HAP-1 (cell line): ENCODE measurements at regions not wholly inside any gene's neighbourhood (a gene's known extent, or its start where the extent isn't known, plus 50 kb on each side); places are given as distances from the start of the nearest gene placed in this dataset.

Experiments
- DNase-seq, 2 experiments: peaks; one replicate each; pipeline ENCODE4 v3.0.0-alpha.2; 2016 to 2020; ENCODE audit warnings: low spot score in 2 of 2
- H3K27me3 ChIP-seq: fragments of 250-450 bp; sonication (Bioruptor Pico); 2 replicates; pipeline ENCODE4 v1.5.1; 2020; ENCODE audit warnings: low read depth, mild to moderate bottlenecking, moderate library complexity
- H3K36me3 ChIP-seq: fragments of 250-450 bp; sonication (Bioruptor Pico); replicated peaks from 2 replicates; pipeline ENCODE4 v1.5.1; 2020; ENCODE audit warnings: mild to moderate bottlenecking
- H3K4me1 ChIP-seq: fragments of 250-450 bp; sonication (Bioruptor Pico); 2 replicates; pipeline ENCODE4 v1.5.1; 2020; ENCODE audit warnings: mild to moderate bottlenecking
- H3K4me3 ChIP-seq: fragments of 250-450 bp; sonication (Bioruptor Pico); 2 replicates; pipeline ENCODE4 v1.5.1; 2020; ENCODE audit warnings: mild to moderate bottlenecking, moderate library complexity
- H3K9me3 ChIP-seq: fragments of 250-450 bp; sonication (Bioruptor Pico); 2 replicates; pipeline ENCODE4 v1.5.1; 2020; ENCODE audit warnings: mild to moderate bottlenecking, moderate library complexity
- in situ Hi-C: fragments of 300-500 bp; cut with MboI; formaldehyde crosslinking; loops from 3 replicates; pipeline ENCODE4 v1.14.3; 2020; ENCODE audit warnings: low sequenced_read_pairs, inconsistent platforms, mixed read lengths

- no peak for DNase-seq
- in situ Hi-C loops: no loop called here
Measured at GRCh38 chr1:80778094-80778840, 1022.5 kb upstream of the ADGRL2 start.

DNA sequence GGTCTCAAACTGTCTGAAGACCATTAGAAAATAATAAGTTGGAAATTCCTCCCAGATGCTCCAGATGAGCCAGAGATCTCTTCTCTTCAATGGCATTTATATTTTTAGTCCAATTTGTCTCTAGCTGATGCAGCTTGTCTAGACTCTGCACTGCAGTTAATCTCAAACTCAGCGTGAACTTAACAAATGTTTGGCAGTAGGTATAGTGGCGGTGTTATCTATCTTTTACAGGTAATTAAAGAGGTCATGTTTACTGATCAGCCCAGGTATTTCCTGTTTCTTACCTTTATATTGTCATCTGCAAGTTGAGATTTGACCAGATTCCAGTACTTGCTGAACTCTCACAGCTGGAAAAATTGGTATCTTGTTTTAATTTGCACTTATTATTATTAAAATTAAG is 1024.5 kb upstream of the ADGRL2 start:
- no peak for DNase-seq
- no peaks in the 10 kb centered on the region for H3K9me3 ChIP-seq
- H3K27me3 ChIP-seq: no peaks in the 10 kb centered on the region
- no peak overlapping the region for H3K4me3 ChIP-seq
- peaks cover 7% of the 10 kb centered on the region for H3K4me1 ChIP-seq
- in situ Hi-C loops: no loop called here
- no peaks in the 10 kb centered on the region for H3K36me3 ChIP-seq

More at GRCh38 chr1:80778094-80778840, 1022.5 kb upstream of the ADGRL2 start:
- Histone ChIP-seq H3K36me3 (no peaks in the 10 kb centered on the region), H3K4me3 (no peak overlapping the region), H3K27me3 (no peaks in the 10 kb centered on the region), H3K9me3 (no peaks in the 10 kb centered on the region), H3K4me1 (no peaks in the 10 kb centered on the region)

GRCh38 chr1:80769208-80769750 is 1031.5 kb upstream of the ADGRL2 start:
- in situ Hi-C loops: no loop called here
- H3K4me1 ChIP-seq: peaks cover 7% of the 10 kb centered on the region
- no peaks in the 10 kb centered on the region for H3K36me3 ChIP-seq
- H3K9me3 ChIP-seq: no peaks in the 10 kb centered on the region
- no peaks in the 10 kb centered on the region for H3K27me3 ChIP-seq
- H3K4me3 ChIP-seq: no peak overlapping the region
- DNase-seq: no peak

DNA sequence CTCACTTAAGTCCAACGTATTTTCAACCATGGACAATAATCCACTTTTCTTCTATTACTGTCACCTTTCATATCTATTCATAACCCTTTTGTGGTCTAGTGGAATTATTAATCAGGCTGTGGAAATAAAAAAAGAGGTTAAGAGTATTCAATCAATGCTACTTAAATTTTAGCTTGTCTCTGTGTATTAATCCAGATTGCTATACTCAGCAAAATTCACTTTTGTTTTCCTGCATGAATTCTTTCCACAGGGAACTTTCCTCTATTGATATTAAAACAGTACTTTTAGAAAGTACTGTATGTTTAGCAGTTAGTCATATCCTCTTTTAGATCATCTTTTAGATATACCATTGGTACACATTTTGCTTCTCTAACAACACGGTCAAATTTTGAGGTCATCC is 1033.0 kb upstream of the ADGRL2 start:
- Histone ChIP-seq H3K4me1 (peaks cover 7% of the 10 kb centered on the region), H3K4me3 (no peak overlapping the region), H3K9me3 (no peaks in the 10 kb centered on the region), H3K27me3 (no peaks in the 10 kb centered on the region), H3K36me3 (no peaks in the 10 kb centered on the region)
- in situ Hi-C loops: no loop called here
- DNase-seq: no peak

- no peak for DNase-seq
- H3K4me1 ChIP-seq: peaks cover 12% of the 10 kb centered on the region
- in situ Hi-C loops: no loop called here
- no peaks in the 10 kb centered on the region for H3K36me3 ChIP-seq
- H3K9me3 ChIP-seq: no peaks in the 10 kb centered on the region
- no peak overlapping the region for H3K4me3 ChIP-seq
- H3K27me3 ChIP-seq: no peaks in the 10 kb centered on the region
Measured at GRCh38 chr1:80759354-80759753, 1041.4 kb upstream of the ADGRL2 start.

GRCh38 chr1:80755944-80756343 is 1044.8 kb upstream of the ADGRL2 start:
- DNase-seq: no peak
- in situ Hi-C loops: no loop called here
- no peaks in the 10 kb centered on the region; the same call in 1 of the 2 replicates for H3K9me3 ChIP-seq
- H3K36me3 ChIP-seq: no peaks in the 10 kb centered on the region
- no peaks in the 10 kb centered on the region for H3K4me1 ChIP-seq
- no peaks in the 10 kb centered on the region for H3K27me3 ChIP-seq
- H3K4me3 ChIP-seq: no peak overlapping the region

- Histone ChIP-seq H3K27me3 (no peaks in the 10 kb centered on the region), H3K36me3 (no peaks in the 10 kb centered on the region), H3K4me1 (no peaks in the 10 kb centered on the region), H3K4me3 (no peak overlapping the region), H3K9me3 (no peaks in the 10 kb centered on the region; the same call in 1 of the 2 replicates)
- in situ Hi-C loops: no loop called here
- DNase-seq: no peak
Measured at GRCh38 chr1:80751204-80751603, 1049.5 kb upstream of the ADGRL2 start.

GRCh38 chr1:80731241-80731894 is 1069.4 kb upstream of the ADGRL2 start:
- in situ Hi-C loops: no loop called here
- no peak for DNase-seq
- Histone ChIP-seq H3K4me1 (no peaks in the 10 kb centered on the region), H3K4me3 (no peak overlapping the region), H3K36me3 (no peaks in the 10 kb centered on the region), H3K9me3 (no peaks in the 10 kb centered on the region), H3K27me3 (no peaks in the 10 kb centered on the region)

- no peak for DNase-seq
- Histone ChIP-seq H3K4me1 (no peaks in the 10 kb centered on the region), H3K9me3 (no peaks in the 10 kb centered on the region), H3K4me3 (no peak overlapping the region), H3K27me3 (no peaks in the 10 kb centered on the region), H3K36me3 (no peaks in the 10 kb centered on the region)
- in situ Hi-C loops: no loop called here
Measured at GRCh38 chr1:80722611-80723010, 1078.1 kb upstream of the ADGRL2 start.

GRCh38 chr1:80706526-80706925 is 1094.2 kb upstream of the ADGRL2 start:
- H3K27me3 ChIP-seq: no peaks in the 10 kb centered on the region
- H3K9me3 ChIP-seq: no peaks in the 10 kb centered on the region
- DNase-seq: peak in 1 of 2 experiments; percentile 7
- H3K4me1 ChIP-seq: peaks cover 5% of the 10 kb centered on the region
- no peak overlapping the region for H3K4me3 ChIP-seq
- in situ Hi-C loops: no loop called here
- H3K36me3 ChIP-seq: no peaks in the 10 kb centered on the region

DNA sequence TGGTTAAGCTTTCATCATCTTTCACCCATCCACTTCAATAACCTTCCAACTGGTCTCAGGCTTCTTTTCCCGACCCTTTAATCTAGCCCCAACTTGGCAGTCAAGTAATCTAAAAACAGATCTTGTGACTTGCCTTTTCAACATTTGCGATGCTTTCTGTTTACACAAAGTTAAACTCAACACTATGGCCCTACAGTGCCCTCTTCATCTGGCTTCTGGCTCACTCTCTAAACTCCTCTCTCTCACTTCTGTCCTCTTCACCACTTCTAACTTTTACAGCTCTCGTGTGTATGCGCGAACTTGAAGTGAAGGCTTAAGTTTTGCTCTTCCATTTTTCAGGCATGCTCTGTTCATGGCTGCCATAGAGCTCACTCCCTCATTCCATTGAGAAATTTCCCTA is 1122.3 kb upstream of the ADGRL2 start:
- no peaks in the 10 kb centered on the region for H3K27me3 ChIP-seq
- no peaks in the 10 kb centered on the region for H3K36me3 ChIP-seq
- H3K4me1 ChIP-seq: no peaks in the 10 kb centered on the region
- no peak for DNase-seq
- H3K4me3 ChIP-seq: no peak overlapping the region
- no peaks in the 10 kb centered on the region for H3K9me3 ChIP-seq
- in situ Hi-C loops: no loop called here

DNA sequence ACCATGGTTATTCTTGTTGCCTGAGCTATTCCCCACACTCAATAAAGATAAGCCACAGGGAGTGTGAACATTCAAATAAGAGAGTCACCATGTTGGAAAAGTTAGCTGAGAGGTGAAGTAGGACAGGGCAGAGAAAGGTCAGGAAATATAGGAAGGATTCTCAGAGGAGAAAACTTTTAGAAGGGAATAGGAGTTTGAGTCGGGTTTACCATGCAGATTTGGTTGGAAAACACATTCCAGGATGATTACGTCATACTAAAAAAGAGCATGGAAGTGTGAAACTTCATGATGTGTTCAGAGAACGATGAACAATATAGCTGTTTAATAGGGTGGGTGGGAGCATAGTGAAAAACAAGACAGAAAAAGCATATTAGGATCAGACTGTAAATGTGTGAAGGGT is 1125.3 kb upstream of the ADGRL2 start:
- Histone ChIP-seq H3K36me3 (no peaks in the 10 kb centered on the region), H3K27me3 (no peaks in the 10 kb centered on the region), H3K4me1 (no peaks in the 10 kb centered on the region), H3K9me3 (no peaks in the 10 kb centered on the region), H3K4me3 (no peak overlapping the region)
- in situ Hi-C loops: no loop called here
- DNase-seq: no peak

DNA sequence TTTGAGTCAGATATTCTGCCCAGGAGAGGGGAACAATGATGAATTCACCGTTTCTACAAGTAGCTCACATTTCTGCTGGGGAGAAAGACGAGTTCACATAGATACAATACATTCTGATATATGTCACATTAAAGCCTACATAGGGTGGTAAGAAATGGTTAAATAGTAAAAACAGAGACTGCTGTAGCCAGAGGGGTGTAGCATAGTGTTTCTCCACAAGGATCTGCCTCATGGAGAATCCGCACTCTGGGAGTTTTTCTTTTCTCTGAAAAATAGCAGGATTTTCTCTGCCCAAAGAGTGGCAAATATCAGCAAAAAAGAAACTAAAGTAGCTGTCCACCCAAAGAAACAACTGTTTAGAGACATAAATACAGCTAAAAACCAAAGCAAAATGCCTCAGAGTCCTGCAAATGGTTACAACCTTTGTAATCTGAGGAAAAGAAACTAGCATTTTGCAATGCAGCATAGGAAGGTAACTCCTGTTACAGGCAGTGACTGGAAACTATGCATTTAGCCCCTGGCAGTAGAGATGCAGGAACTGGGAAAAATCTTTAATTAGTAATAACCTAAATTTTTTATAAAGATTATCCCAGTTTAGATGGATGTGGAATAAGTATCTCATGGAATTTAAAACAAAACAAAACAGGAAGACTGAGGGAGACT is 1126.7 kb upstream of the ADGRL2 start:
- H3K4me1 ChIP-seq: no peaks in the 10 kb centered on the region
- DNase-seq: no peak
- H3K9me3 ChIP-seq: no peaks in the 10 kb centered on the region
- H3K27me3 ChIP-seq: no peaks in the 10 kb centered on the region
- in situ Hi-C loops: no loop called here
- H3K4me3 ChIP-seq: no peak overlapping the region
- no peaks in the 10 kb centered on the region for H3K36me3 ChIP-seq

- Histone ChIP-seq H3K4me3 (no peak overlapping the region), H3K4me1 (peaks cover 7% of the 10 kb centered on the region), H3K36me3 (no peaks in the 10 kb centered on the region), H3K27me3 (no peaks in the 10 kb centered on the region), H3K9me3 (no peaks in the 10 kb centered on the region)
- no peak for DNase-seq
- in situ Hi-C loops: no loop called here
Measured at GRCh38 chr1:80668372-80668771, 1132.4 kb upstream of the ADGRL2 start.
